ENCODE measurements at regions not wholly inside any gene's neighbourhood (a gene's known extent, or its start where the extent isn't known, plus 50 kb on each side); places are given as distances from the start of the nearest gene placed in this dataset.

- TF ChIP-seq SP1 (IDR thresholded peaks at IDR 0.05; ENCODE audit: low read depth) = no peak
Observed at GRCh38 chr6:71454056-71454455, 165.4 kb downstream of the OGFRL1 start (continued).

GRCh38 chr6:71457929-71458328, 169.3 kb downstream of the OGFRL1 start:
- H3K27me3 ChIP-seq (ENCODE audit: insufficient read depth, low read length) = no peaks in the 10 kb centered on the region
- no peaks in the 10 kb centered on the region for H3K79me2 ChIP-seq (ENCODE audit: insufficient read depth, low read length)
- no peaks in the 10 kb centered on the region for H4K20me1 ChIP-seq (ENCODE audit: insufficient read depth)
- H3K4me1 ChIP-seq (ENCODE audit: control insufficient read depth in 1 of 2, insufficient read depth in 2 of 2, low read length in 2 of 2) = no peaks in the 10 kb centered on the region
- ChIA-PET POLR2A (no interaction called here), RAD21 (ENCODE audit: low non-redundant PET in 1 of 2, low total read pairs in 2 of 2, uncharacterized antibody in 2 of 2, unreplicated experiment in 2 of 2) (no interaction called here), CTCF (no interaction called here)
- no TSS peak for BruUV-seq (replicated peaks)
- ATAC-seq (no peak), DNase-seq (ENCODE audit: low read depth, low spot score) (no peak)
- H3K4me3 ChIP-seq (replicated peaks in 1 of 2; ENCODE audit: low read depth in 1 of 2, low read length in 2 of 2) = no peak overlapping the region
- H3K9ac ChIP-seq (ENCODE audit: low read length) = no peak overlapping the region
- no peaks in the 10 kb centered on the region for H3K36me3 ChIP-seq (ENCODE audit: control insufficient read depth in 1 of 2, insufficient read depth in 2 of 2, low read length in 2 of 2)
- no peaks in the 10 kb centered on the region for H3K9me3 ChIP-seq (ENCODE audit: control insufficient read depth in 1 of 2, insufficient read depth in 1 of 2, low read depth in 1 of 2, low read length in 2 of 2)
- H3K27ac ChIP-seq (ENCODE audit: low read depth, low read length) = no peak overlapping the region
- H2AFZ ChIP-seq (ENCODE audit: low read depth, low read length, poor library complexity, severe bottlenecking) = no peak overlapping the region
- no peak overlapping the region for H3K4me2 ChIP-seq (ENCODE audit: low read length)
- H3K9me2 ChIP-seq (ENCODE audit: insufficient read depth) = no peaks in the 10 kb centered on the region
- TF ChIP-seq JUND (IDR thresholded peaks at IDR 0.05) = no peak
- TF ChIP-seq CTCF (IDR thresholded peaks at IDR 0.05 in 2 of 3, conservative IDR thresholded peaks at IDR 0.05 in 1 of 3; ENCODE audit: borderline replicate concordance in 1 of 3, insufficient read depth in 1 of 3, low read depth in 2 of 3, low read length in 2 of 3) = no peak
- no peak for TF ChIP-seq RAD21 (IDR thresholded peaks at IDR 0.05; ENCODE audit: low read depth)
- TF ChIP-seq ZBTB33 (IDR thresholded peaks at IDR 0.05; ENCODE audit: extremely low read depth, insufficient replicate concordance, low read length) = no peak
- no peak for TF ChIP-seq SP1 (IDR thresholded peaks at IDR 0.05; ENCODE audit: low read depth)
- TF ChIP-seq SIN3A (IDR thresholded peaks at IDR 0.05; ENCODE audit: low read depth) = no peak
- no peak for TF ChIP-seq SRF (IDR thresholded peaks at IDR 0.05; ENCODE audit: low read depth)
- no peak for TF ChIP-seq EZH2phosphoT487 (IDR thresholded peaks at IDR 0.05; ENCODE audit: borderline replicate concordance)
- no peak for TF ChIP-seq REST (IDR thresholded peaks at IDR 0.05; ENCODE audit: low read depth)
- TF ChIP-seq FOSL1 (IDR thresholded peaks at IDR 0.05; ENCODE audit: low read depth) = no peak
- TF ChIP-seq YY1 (IDR thresholded peaks at IDR 0.05; ENCODE audit: extremely low read depth, insufficient replicate concordance, low read depth, low read length) = no peak
- no peak for TF ChIP-seq ZFX (IDR thresholded peaks at IDR 0.05)
- no peak for TF ChIP-seq EZH2 (IDR thresholded peaks at IDR 0.05)
- no peak for TF ChIP-seq TCF7L2 (IDR thresholded peaks at IDR 0.05; ENCODE audit: borderline replicate concordance, extremely low read depth, insufficient read depth, insufficient read length)
- TF ChIP-seq CBX3 (IDR thresholded peaks at IDR 0.05; ENCODE audit: low read depth) = no peak
- no peak for TF ChIP-seq ELF1 (IDR thresholded peaks at IDR 0.05; ENCODE audit: borderline replicate concordance, low read depth)
- no peak for TF ChIP-seq POLR2A (IDR thresholded peaks at IDR 0.05; ENCODE audit: borderline replicate concordance, extremely low read depth, insufficient read depth, insufficient read length)
- TF ChIP-seq ZNF274 (IDR thresholded peaks at IDR 0.05; ENCODE audit: low read depth, low read length) = no peak
- no peak for TF ChIP-seq CEBPB (IDR thresholded peaks at IDR 0.05; ENCODE audit: low read depth)
- intact Hi-C loops (cut with micrococcal nuclease) = no loop called here

Measured in HCT116 (cell line).